Anterior cingulate cortex (tissue), 58 donors: ENCODE measurements at regions not wholly inside any gene's neighbourhood (a gene's known extent, or its start where the extent isn't known, plus 50 kb on each side); places are given as distances from the start of the nearest gene placed in this dataset.
"Not testable (repeated sequence)": the region's sequence is repeated elsewhere in the genome, so short reads cannot be mapped to it uniquely, and the experiment has no call there.

Experiments used
- DNase-seq, 58 donors: peaks; one replicate each; lab custom pipeline; 2025; lab: John Stamatoyannopoulos, UW

DNA sequence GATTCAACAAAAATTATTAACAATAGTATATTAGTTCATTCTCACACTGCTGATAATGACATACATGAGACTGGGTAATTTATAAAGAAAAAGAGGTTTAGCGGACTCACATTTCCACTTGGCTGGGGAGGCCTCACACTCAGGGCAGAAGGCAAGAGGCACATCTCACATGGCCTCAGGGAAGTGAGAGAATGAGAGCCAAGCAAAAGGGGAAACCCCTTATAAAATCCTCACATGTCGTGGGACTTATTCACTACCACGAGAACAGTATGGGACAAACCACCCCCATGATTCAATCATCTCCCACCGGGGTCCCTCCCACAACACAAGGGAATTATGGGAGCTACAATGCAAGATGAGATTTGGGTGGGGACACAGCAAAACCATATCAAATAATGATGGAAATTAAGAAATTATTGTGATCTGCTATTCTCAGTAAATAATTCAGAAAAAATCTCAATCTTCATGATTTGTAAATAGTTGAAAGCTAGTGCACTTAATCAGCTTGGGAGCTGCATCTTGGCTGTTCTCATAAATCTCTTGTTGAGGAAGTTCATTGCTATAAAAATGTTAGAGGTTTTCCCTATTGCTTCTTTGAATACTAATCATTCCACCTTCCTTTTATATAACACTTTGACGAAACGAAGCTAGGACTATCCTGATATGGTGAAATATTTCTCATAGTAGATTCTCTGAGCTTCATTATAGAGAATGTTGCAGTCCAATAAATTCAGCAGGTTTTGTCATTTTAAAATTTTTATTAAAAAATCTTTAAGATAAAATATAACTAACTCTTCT is 179.2 kb downstream of the SPDYE17 start:
- not testable (repeated sequence) for DNase-seq

DNA sequence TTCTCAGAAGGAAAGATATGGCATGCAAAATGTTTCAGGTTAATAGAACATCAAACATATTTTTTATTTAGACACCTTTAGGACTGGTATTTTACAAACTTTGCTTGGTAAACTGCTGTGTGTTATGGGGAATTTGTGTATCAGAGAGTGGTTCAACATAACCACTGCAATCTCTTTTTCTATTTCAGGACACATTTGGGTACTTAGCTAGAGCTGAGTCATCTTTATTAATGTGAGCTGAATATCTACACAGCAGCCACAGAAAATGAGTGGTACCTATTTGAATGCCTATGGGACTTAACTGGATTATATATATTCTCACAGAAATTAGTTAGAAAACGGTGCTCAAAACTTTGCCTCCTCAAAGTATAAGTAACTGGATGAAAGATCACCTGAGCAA is 179.8 kb downstream of the SPDYE17 start:
- not testable (repeated sequence) for DNase-seq

DNA sequence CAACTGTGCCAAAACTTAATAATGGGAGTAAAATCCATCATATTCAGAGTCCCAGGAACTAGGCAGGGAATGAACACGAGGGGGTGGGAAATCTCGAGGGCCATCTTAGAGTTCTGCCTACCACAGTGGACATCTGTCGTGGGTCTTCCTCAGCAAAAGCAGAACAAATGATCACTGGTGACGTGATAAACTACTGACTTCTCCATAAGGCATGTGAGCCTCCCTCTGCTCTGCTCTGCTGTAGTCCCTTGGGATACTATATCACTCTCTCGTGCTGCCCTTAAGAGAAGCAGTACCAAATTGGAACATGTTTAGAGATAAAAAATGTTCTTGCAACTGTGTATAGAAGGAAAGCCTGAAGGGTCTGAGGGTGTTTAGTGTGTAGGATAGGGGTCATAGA is 180.5 kb downstream of the SPDYE17 start:
- not testable (repeated sequence) for DNase-seq

DNA sequence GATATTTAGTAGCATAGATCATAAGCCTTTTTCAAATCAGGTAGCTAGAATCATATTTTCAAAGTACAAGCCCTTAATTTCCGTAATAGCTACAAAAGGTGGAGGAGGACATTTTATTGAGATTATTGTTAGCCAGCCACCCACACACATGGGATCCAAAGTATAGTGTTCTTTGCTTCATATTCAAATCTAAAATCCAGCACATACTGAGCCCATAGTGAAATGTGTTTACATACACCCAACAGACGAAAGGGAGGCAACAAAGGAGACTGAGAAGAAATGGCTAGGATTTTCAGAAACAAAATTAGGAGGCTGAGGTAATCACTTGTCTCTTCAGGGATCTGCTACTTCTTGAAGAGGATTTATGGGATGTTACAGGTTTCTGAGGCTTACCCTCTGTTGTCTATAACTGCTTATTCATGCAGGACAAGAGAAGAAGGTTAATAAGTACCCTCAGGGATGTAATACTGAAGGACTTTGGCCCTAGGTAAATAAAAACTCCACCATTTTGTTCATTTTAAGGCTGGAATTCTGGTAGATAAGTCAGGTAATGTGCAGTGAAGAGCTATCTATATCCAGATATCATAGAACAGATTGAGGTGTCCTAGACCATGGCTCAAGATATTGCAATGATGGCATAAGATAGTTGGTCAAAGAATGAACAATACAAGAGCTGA is 182.1 kb downstream of the SPDYE17 start:
- DNase-seq: not testable (repeated sequence)

DNA sequence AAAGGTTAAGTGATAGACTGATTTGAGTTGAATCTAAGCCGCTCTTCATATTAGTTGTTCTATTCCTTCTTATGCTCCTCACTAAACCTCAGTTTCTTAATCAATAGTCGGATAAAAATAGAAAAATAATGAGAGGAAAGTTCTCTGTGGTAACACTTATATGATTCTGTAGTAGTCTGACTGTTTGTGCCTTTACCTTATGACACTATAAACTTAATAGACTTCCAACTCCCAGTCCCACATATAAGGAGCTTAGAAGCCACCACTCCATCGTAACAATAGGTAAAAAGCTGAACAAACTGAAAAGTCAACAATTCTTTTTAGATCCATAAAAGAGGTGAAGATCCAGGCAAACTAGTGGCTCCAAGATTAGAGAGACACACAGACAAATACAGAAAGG is 192.3 kb downstream of the SPDYE17 start:
- not testable (repeated sequence) for DNase-seq

DNA sequence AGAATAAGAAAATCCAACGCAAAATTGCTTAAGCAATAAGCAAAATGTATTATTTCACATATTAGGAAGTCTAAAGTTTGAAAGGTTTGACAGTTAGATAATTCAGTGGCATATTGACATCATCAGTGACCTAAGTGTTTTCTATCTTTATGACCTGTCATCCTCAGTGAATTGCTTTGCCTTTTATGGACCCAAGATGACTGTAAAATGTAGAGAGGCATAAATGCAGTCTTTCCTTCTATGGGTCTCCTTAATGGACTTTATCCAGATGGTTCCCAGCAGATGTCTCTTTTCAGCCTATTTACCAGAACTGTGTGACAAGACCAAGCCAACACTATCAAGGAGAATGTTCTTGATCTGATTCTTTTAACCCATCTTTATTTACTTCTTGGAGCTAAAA is 192.9 kb downstream of the SPDYE17 start:
- not testable (repeated sequence) for DNase-seq

DNA sequence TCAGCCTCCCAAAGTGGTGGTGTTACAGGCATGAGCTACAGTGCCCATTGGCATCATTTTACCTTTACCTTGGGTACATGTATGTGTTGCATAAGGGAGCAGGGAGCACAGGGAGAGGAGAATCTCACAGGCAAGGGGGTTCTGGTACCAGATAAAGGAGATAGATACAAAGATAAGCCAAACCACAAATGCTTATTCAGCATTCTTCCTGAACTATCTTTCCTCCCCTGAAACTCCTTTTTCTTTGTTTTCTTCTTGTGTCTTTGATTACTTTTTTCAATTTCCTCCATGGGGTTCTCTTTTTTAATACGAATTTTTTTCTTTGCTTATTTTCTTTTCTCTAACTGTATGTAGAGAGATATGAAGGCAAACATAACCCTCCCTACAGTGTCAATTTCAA is 193.8 kb downstream of the SPDYE17 start:
- DNase-seq: not testable (repeated sequence)

DNA sequence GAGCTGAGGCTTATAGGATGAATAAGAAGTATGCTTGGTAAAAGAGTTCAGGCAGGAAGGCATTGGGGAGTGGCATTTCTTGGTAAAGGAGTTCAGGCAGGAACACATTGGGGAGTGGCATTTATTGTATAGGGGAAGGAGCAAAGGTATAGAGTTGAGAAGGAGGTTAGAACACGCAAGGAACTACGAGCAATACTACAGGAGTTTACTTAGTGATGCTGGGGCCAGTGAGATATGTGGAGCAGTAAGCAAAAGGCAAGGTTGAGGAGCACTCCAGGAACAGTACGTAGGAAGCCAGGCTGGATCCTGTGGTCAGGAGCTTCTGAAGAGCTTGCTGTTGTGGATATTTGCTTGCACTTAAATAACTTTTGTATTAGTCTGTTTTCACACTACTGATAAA is 202.2 kb upstream of the POMZP3 start:
- DNase-seq: not testable (repeated sequence)

DNA sequence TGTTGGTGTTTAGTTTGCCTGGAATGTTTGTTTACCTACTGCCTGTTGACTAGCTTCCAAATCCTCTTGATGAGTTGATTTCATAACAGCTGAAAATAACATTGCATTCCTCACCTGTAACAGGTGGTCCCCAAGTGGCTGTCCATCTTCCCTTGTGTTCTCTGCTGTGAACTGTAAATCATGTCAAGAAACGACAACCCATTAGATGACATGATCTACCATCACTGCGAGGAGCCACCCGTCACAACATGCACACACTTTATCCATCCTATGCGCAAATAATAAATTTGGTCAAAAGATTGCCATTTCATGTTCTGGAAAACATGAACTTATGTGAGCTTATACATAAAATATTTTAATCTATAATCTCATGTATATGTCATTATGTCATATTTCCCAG is 199.1 kb upstream of the POMZP3 start:
- not testable (repeated sequence) for DNase-seq

DNA sequence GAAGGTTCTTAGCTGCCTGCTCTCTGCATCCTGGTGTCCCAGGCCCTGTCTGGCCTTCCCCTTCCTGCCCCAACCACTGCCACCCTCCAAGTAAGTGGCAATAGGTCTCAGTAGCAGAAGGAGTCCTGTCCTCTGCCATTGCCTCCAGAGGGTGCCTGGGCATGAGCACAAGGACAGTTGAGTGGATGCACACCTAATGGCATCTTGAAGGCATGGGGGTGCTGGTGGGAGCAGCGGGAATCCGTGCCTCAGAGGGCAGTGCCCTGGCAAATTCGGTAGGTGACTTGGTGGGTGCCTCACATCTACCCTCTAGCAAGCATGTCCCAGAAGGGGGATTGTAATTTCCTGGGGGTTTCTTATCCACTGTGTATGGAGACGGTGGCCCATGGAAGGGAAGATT is 182.8 kb upstream of the POMZP3 start:
- DNase-seq: not testable (repeated sequence)

DNA sequence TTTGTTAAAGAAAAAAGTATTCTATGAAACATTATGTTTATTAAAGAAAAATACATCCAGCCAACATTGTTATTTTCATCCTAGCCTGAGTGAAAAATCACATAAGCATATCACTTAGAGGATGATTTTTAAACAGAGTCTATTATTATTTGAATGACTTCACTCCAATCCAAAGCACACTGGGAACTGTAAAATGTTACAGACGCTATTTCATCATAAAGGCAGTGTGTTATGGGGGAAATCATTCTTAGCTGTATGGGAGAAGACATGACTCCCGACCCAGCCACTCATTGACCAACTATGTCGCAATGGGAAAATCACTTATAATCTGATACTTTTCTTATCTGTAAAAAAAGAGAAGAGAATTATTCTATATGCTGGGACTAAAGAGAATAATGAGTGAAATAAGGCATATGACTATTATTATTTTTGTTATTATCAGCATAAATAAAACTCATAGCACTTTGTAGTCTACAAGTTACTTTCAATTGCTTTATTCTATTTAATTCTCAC is 180.6 kb upstream of the POMZP3 start:
- DNase-seq: not testable (repeated sequence)

DNA sequence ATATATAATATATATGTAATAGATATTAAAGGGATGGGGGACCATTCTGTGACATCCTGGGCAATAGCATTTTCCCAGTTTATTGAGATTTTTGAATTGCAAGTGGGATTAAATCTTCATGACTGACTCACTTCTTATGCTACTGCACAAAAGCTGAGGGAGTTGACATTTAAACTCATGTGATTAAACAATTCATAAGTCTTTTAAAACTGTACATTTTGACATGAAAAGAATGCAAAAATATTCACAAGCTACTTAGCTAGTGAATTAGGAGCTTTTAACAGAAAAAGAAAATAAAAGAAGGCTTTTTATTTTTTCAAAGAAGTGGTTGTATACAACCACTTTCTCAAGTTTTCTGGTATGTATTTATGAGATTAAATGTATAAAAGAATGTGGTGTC is 179.4 kb upstream of the POMZP3 start:
- DNase-seq: not testable (repeated sequence)

DNA sequence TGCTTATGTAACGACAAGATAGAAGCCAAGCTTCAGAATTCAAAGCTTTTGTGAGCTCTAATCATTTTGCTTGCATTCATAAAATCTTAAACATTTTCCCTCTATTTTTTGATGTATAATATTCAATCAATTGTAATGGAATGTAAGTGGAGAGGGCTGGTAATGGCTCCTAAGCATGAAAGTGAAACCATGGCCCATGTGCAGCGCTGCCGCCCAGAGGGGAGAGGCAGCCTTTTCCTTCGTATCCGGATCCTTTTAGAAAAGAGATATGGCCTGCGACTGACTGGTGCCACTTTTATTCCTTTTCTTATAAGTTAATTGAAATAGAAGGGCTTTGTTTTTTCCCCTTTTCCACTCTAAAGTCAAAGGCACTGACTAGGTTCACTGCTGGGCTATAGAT is 178.9 kb upstream of the POMZP3 start:
- not testable (repeated sequence) for DNase-seq

DNA sequence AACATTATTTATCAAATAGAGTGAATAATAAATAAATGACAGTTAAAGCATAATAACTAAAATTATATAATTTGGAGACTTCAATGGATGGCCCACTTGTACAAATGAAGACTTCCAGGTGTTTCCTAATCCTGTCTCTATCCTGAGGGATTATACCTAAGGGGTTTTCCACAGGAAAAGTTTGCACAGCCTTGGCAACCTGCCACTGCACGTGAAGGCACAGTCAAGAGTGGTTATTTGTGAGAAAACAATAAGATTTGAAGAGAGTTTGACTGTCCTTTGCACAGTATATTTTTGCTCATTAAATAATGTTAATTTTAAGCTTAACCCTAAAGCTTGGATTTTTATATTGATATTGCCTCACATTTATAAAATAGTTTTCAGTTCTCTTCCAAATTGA is 178.2 kb upstream of the POMZP3 start:
- peak in 1 of 58 donors; percentile 1 for DNase-seq

DNA sequence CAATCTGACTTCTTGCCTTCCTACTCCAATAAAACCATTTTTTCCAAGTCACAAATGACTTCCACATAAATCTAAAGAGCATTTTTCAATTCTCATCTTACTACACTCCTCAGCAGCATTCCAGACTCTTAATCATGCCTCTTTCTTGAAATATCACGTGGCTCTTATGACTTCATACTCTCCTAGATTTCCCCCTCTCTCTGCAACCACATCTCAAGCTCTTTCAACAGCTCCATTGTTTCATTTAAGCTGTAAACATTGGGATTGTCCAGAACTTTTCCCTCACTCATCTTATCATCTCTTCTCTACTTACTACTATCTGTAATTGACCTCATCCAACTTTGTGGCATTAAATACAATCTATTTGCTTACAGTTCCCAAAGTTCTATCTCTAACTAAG is 170.6 kb upstream of the POMZP3 start:
- not testable (repeated sequence) for DNase-seq

DNA sequence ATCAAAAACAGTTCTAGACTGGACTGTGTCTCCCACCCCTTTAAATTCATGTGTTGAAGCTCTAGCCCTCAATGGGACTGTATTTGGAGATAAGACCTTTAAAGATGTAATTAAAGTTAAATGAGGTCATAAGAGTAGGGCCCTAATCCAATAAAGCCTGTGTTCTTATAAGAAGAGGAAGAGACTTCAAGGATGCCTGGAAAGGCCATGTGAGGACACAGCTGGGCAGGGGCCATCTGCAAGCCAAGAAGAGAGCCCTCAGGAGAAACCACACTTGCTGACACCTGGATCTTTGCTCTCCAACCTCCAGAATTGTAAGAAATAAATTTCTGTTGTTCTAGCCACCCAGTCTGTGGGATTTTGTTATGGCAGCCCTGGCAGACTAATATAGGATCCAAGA is 153.6 kb upstream of the POMZP3 start:
- DNase-seq: not testable (repeated sequence)

DNA sequence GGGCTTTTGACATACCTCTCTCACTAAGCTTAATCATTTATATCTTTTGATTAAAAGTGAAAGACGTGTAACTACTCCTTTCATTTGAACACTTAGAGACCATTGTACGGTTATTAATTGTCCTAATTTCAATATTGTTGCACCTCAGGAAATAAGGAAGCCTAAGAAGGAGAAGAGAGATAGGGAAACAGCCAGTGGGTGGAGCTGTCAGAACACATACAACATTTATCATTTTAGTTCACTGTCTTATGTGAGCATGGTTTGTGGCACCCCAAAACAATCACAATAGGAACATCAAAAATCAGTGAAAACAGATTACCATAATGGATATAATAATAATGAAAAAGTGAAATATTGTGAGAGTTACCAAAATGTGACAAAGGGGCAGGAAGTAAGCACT is 147.2 kb upstream of the POMZP3 start:
- DNase-seq: not testable (repeated sequence)

DNA sequence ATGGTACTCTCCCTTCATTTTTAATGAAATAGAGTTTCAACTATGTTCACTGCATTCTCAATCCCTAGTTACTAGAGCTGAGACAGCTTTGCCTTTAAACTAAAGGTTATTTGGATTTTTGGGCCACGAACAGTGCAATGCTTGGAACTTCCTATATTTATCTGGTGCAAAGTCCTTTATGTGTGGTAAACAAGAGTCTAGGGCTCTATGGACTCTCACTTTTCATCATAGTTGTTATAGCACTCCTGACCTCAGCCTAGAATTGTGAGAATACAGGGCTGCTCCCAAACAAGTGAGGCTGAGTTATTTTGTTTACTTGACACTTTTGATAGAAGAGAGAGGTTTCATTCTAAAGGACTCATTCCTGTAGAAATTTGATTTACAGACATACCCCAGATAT is 144.9 kb upstream of the POMZP3 start:
- not testable (repeated sequence) for DNase-seq

DNA sequence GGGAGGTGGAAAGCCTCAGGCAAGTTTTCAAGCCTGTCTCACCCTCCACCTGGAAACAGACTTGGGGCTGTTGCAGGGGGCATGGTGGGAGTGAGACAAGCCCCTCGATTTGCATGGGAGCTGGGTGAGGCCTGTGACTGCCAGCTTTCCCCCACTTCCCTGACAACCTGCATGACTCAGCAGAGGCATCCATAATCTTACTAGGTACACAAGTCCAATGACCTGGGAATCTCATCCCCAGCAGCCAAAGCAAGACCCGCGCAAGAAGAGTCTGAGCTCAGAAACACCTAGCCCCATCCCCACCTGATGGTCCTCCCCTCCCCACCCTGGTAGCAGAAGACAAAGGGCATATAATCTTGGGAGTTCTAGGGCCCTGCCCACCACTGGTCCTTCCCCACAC is 136.9 kb upstream of the POMZP3 start:
- not testable (repeated sequence) for DNase-seq

DNA sequence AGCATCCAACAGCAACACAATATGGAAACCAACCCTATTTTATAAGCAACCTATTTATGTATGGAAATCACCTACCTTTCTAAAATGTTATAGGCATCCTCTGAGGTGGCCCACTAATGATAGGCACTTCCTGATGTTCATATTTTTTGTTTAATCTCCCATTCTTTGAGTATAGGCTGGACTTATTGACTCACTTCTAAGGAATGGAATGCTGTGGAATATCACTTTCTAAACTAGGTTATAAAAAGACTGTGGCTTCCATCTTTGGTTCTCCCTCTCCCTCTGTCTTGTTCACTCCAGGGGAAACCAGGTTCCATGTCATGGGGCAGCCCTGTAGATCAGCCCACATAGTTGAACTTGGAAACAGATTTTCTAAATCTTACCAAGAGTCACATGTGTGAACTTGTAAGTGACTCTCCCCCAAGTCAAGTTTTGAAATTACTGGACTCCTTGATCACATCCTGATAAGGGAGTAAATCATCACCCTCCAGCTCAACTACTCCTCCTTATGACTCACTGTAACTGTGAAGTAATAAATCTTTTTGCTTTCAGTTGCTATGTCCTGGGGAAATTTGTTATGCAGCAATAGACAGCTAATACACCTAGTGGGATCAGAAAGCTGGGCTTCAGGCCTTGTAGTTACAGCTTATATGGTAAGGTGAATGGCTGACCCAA is 133.6 kb upstream of the POMZP3 start:
- DNase-seq: not testable (repeated sequence)

DNA sequence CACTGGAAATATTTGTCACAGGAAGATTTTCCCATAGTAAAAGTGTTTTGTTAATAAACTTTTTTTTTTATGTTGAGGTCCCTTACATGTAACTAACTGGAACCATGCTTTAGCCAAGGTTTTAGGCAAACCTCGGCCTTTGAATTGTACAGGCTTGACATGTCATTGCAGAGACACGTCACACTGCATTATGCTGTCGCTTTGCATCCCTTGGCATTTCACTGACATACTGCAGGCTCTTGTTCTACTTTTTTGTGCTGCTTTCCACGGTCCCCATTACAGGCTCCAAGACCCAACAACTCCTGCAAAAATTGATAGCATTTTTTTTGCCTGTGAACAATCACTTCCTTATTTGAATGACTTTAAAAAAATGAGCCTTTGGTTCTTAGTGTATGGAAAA is 112.5 kb upstream of the POMZP3 start:
- not testable (repeated sequence) for DNase-seq
